ENCODE measurements at regions not wholly inside any gene's neighbourhood (a gene's known extent, or its start where the extent isn't known, plus 50 kb on each side); places are given as distances from the start of the nearest gene placed in this dataset.

GRCh38 chr1:65605621-65606020, 185.2 kb downstream of the LEPR start:
- TF ChIP-seq CTCF (IDR thresholded peaks at IDR 0.05; ENCODE audit: borderline replicate concordance, extremely low read depth, low read length, poor library complexity, severe bottlenecking), result no peak
- TF ChIP-seq EZH2 (IDR thresholded peaks at IDR 0.05; ENCODE audit: borderline replicate concordance, low read depth, low read length, severe bottlenecking), result no peak

Measured in DND-41 (cell line).